ENCODE measurements at regions not wholly inside any gene's neighbourhood (a gene's known extent, or its start where the extent isn't known, plus 50 kb on each side); places are given as distances from the start of the nearest gene placed in this dataset.
"Not testable (repeated sequence)": the region's sequence is repeated elsewhere in the genome, so short reads cannot be mapped to it uniquely, and the experiment has no call there.

DNA sequence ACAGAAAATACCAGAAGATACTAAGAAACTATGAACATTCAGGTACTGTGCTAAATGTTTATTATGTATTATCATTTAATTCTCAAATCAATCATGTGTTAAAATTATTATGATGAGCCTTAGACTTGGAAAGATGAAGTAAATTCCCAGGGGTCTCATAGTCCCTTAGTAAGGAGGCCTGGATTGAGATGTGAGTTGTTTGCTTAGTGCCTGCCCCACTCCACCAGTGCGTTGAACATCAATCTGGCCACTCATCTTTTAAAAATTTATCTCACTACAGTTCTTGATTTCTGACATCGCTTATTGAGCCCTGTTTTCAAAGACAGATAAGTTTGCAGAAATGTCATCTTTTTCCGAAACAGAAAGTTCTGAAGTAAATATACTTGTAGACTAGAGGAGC lies 618.4 kb upstream of the SEMA3D start:
- no peaks in the 10 kb centered on the region for H3K27me3 ChIP-seq (ENCODE audit: control insufficient read depth, insufficient read depth, low read length)
- no peaks in the 10 kb centered on the region for H3K4me1 ChIP-seq (ENCODE audit: control insufficient read depth, extremely low read depth, insufficient read depth, low read length)
- no peak overlapping the region for H3K4me2 ChIP-seq (ENCODE audit: extremely low read depth, insufficient read depth, low read length)
- no peak overlapping the region for H3K4me3 ChIP-seq (replicated peaks in 1 of 4; ENCODE audit: control extremely low read depth in 1 of 4, insufficient read depth in 1 of 4, low read depth in 3 of 4, low read length in 4 of 4)
- no peaks in the 10 kb centered on the region for H3K9me3 ChIP-seq (ENCODE audit: control insufficient read depth, insufficient read depth, low read depth, low read length)
- no peaks in the 10 kb centered on the region for H3K36me3 ChIP-seq (ENCODE audit: control insufficient read depth, insufficient read depth, low read length)
- no peaks in the 10 kb centered on the region for H4K20me1 ChIP-seq (ENCODE audit: control insufficient read depth, extremely low read depth, insufficient read depth, low read length)
- no peak overlapping the region for H3K27ac ChIP-seq (ENCODE audit: insufficient read depth, low read length)
- H3K9ac ChIP-seq (ENCODE audit: insufficient read depth, low read length): no peak overlapping the region
- no peak for TF ChIP-seq EZH2 (IDR thresholded peaks at IDR 0.05; ENCODE audit: low read length, missing control alignments)
- TF ChIP-seq, protein P1, sequence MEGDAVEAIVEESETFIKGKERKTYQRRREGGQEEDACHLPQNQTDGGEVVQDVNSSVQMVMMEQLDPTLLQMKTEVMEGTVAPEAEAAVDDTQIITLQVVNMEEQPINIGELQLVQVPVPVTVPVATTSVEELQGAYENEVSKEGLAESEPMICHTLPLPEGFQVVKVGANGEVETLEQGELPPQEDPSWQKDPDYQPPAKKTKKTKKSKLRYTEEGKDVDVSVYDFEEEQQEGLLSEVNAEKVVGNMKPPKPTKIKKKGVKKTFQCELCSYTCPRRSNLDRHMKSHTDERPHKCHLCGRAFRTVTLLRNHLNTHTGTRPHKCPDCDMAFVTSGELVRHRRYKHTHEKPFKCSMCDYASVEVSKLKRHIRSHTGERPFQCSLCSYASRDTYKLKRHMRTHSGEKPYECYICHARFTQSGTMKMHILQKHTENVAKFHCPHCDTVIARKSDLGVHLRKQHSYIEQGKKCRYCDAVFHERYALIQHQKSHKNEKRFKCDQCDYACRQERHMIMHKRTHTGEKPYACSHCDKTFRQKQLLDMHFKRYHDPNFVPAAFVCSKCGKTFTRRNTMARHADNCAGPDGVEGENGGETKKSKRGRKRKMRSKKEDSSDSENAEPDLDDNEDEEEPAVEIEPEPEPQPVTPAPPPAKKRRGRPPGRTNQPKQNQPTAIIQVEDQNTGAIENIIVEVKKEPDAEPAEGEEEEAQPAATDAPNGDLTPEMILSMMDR (conservative IDR thresholded peaks at IDR 0.05 in 1 of 2, IDR thresholded peaks at IDR 0.05 in 1 of 2; ENCODE audit: low read depth in 1 of 2, low read length in 2 of 2): no peak
- H3K79me2 ChIP-seq (ENCODE audit: control insufficient read depth, insufficient read depth, low read length): no peaks in the 10 kb centered on the region
- no peak overlapping the region for H2AFZ ChIP-seq (ENCODE audit: low read length)
- no peak for DNase-seq (ENCODE audit: low read depth in 2 of 2)

DNA sequence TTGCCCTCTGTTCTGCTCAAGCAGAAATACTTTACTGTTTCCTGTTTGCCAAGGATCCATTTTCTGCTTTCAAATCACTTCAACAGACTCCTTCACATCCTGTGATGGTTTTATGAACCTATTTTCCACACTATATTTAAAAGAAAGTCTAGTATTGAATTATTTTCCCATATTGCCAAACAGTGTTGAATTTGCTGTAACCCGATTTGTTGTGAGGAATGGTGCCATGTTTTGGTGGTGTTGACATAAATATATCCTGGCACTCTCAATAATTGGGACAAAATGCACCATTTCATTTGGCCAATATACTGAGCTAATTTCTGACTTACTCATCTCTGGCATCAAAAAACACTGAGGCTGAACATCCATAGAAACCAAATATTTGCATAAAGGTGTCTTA lies 615.4 kb upstream of the SEMA3D start:
- Histone ChIP-seq H3K9ac (ENCODE audit: insufficient read depth, low read length) (no peak overlapping the region), H3K4me2 (ENCODE audit: extremely low read depth, insufficient read depth, low read length) (no peak overlapping the region), H2AFZ (ENCODE audit: low read length) (no peak overlapping the region), H3K27me3 (ENCODE audit: control insufficient read depth, insufficient read depth, low read length) (no peaks in the 10 kb centered on the region), H4K20me1 (ENCODE audit: control insufficient read depth, extremely low read depth, insufficient read depth, low read length) (no peaks in the 10 kb centered on the region), H3K27ac (ENCODE audit: insufficient read depth, low read length) (no peak overlapping the region), H3K4me1 (ENCODE audit: control insufficient read depth, extremely low read depth, insufficient read depth, low read length) (no peaks in the 10 kb centered on the region), H3K9me3 (ENCODE audit: control insufficient read depth, insufficient read depth, low read depth, low read length) (no peaks in the 10 kb centered on the region), H3K79me2 (ENCODE audit: control insufficient read depth, insufficient read depth, low read length) (no peaks in the 10 kb centered on the region), H3K4me3 (replicated peaks in 1 of 4; ENCODE audit: control extremely low read depth in 1 of 4, insufficient read depth in 1 of 4, low read depth in 3 of 4, low read length in 4 of 4) (no peak overlapping the region), H3K36me3 (ENCODE audit: control insufficient read depth, insufficient read depth, low read length) (no peaks in the 10 kb centered on the region)
- TF ChIP-seq EZH2 (IDR thresholded peaks at IDR 0.05; ENCODE audit: low read length, missing control alignments): no peak
- TF ChIP-seq, protein P1 (conservative IDR thresholded peaks at IDR 0.05 in 1 of 2, IDR thresholded peaks at IDR 0.05 in 1 of 2; ENCODE audit: low read depth in 1 of 2, low read length in 2 of 2): no peak
- no peak for DNase-seq (ENCODE audit: low read depth in 2 of 2)

DNA sequence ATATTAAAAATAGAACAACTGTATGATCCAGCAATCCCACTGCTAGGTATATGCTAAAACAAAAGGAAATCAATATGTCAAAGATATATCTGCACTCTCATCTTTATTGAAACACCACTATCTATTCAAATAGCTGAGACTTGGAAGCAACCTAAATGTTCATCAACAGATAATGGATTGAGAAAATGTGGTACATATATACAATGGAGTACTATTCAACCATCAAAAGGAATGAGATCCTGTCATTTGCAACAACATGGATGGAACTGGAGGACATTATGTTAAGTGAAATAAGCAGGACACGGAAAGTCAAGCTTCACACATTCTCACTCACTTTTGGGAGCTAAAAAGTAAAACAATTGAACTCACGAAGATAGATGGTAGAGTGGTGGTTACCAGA lies 610.1 kb upstream of the SEMA3D start:
- TF ChIP-seq, protein P1 (conservative IDR thresholded peaks at IDR 0.05 in 1 of 2, IDR thresholded peaks at IDR 0.05 in 1 of 2; ENCODE audit: low read depth in 1 of 2, low read length in 2 of 2): no peak
- no peak for TF ChIP-seq EZH2 (IDR thresholded peaks at IDR 0.05; ENCODE audit: low read length, missing control alignments)
- no peaks in the 10 kb centered on the region for H3K4me1 ChIP-seq (ENCODE audit: control insufficient read depth, extremely low read depth, insufficient read depth, low read length)
- no peak for DNase-seq (ENCODE audit: low read depth in 2 of 2)

DNA sequence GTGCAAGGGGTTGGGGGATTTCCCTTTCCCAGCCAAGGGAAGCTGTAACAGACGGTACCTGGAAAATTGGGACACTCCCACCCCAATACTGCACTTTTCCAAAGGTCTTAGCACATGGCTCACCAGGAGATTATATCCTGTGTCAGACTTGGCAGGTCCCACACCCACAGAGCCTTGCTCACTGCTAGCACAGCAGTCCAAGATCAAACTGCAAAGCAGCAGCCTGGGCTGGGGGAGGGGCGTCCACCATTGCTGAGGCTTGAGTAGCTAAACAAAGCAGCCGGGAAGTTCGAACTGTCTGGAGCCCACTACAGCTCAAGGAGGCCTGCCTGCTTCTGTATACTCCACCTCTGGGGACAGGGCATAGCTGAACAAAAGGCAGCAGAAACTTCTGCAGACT lies 604.2 kb upstream of the SEMA3D start:
- H2AFZ ChIP-seq (ENCODE audit: low read length); DNase-seq (ENCODE audit: low read depth in 2 of 2); H3K79me2 ChIP-seq (ENCODE audit: control insufficient read depth, insufficient read depth, low read length); H3K9ac ChIP-seq (ENCODE audit: insufficient read depth, low read length); H3K9me3 ChIP-seq (ENCODE audit: control insufficient read depth, insufficient read depth, low read depth, low read length); H3K27ac ChIP-seq (ENCODE audit: insufficient read depth, low read length); H3K4me1 ChIP-seq (ENCODE audit: control insufficient read depth, extremely low read depth, insufficient read depth, low read length); H3K4me2 ChIP-seq (ENCODE audit: extremely low read depth, insufficient read depth, low read length); H3K4me3 ChIP-seq (replicated peaks in 1 of 4; ENCODE audit: control extremely low read depth in 1 of 4, insufficient read depth in 1 of 4, low read depth in 3 of 4, low read length in 4 of 4); H3K36me3 ChIP-seq (ENCODE audit: control insufficient read depth, insufficient read depth, low read length); H3K27me3 ChIP-seq (ENCODE audit: control insufficient read depth, insufficient read depth, low read length); H4K20me1 ChIP-seq (ENCODE audit: control insufficient read depth, extremely low read depth, insufficient read depth, low read length): not testable (repeated sequence)

More for the DNA sequence above, 610.1 kb upstream of the SEMA3D start:
- Histone ChIP-seq H3K27ac (ENCODE audit: insufficient read depth, low read length) (no peak overlapping the region), H3K79me2 (ENCODE audit: control insufficient read depth, insufficient read depth, low read length) (no peaks in the 10 kb centered on the region), H2AFZ (ENCODE audit: low read length) (no peak overlapping the region), H3K4me3 (replicated peaks in 1 of 4; ENCODE audit: control extremely low read depth in 1 of 4, insufficient read depth in 1 of 4, low read depth in 3 of 4, low read length in 4 of 4) (no peak overlapping the region), H4K20me1 (ENCODE audit: control insufficient read depth, extremely low read depth, insufficient read depth, low read length) (no peaks in the 10 kb centered on the region), H3K36me3 (ENCODE audit: control insufficient read depth, insufficient read depth, low read length) (no peaks in the 10 kb centered on the region), H3K9ac (ENCODE audit: insufficient read depth, low read length) (no peak overlapping the region), H3K27me3 (ENCODE audit: control insufficient read depth, insufficient read depth, low read length) (no peaks in the 10 kb centered on the region), H3K4me2 (ENCODE audit: extremely low read depth, insufficient read depth, low read length) (no peak overlapping the region), H3K9me3 (ENCODE audit: control insufficient read depth, insufficient read depth, low read depth, low read length) (no peaks in the 10 kb centered on the region)
